PC-3 (cell line): ENCODE measurements at regions not wholly inside any gene's neighbourhood (a gene's known extent, or its start where the extent isn't known, plus 50 kb on each side); places are given as distances from the start of the nearest gene placed in this dataset.

ENCODE experiments used
- ATAC-seq: fragments of 200-7000 bp; cut with Tn5 transposase; 2 replicates; pipeline ENCODE4 v1.9.1; 2020; ENCODE audit warnings: mild to moderate bottlenecking, moderate library complexity
- BruUV-seq: library from RNA; stranded (reverse); fragments of 400-500 nt; replicated peaks from 2 replicates; lab custom pipeline; 2021; lab: Mats Ljungman, UMichigan
- CTCF ChIA-PET: fragments of 300-600 bp; sonication (Branson Sonifier 250); formaldehyde crosslinking; loops from one replicate; lab custom pipeline; 2022; ENCODE audit warnings: antibody characterized with exemption; lab: Charles Lee
- POLR2A ChIA-PET: fragments of 300-600 bp; sonication (Branson Sonifier 250); formaldehyde crosslinking; loops from one replicate; lab custom pipeline; 2022; ENCODE audit warnings: antibody characterized with exemption; ENCODE audit not compliant: unreplicated experiment; lab: Charles Lee
- DNase-seq: peaks from one replicate; pipeline ENCODE4 v3.0.0-alpha.2; 2015
- H2AFZ ChIP-seq: fragments of 300-600 bp; sonication (generic); 2 replicates; pipeline ENCODE4 v1.6.0; 2016; ENCODE audit warnings: antibody characterized with exemption, low read length
- H3F3A ChIP-seq: fragments of 300-600 bp; sonication (generic); one replicate; pipeline ENCODE4 v1.6.0; 2017; ENCODE audit warnings: antibody characterized with exemption, low read length, control low read depth, mild to moderate bottlenecking; ENCODE audit not compliant: unreplicated experiment
- H3K27ac ChIP-seq: fragments of 300-600 bp; sonication (generic); 2 replicates; pipeline ENCODE4 v1.5.1; 2016; ENCODE audit warnings: mild to moderate bottlenecking, low read length
- H3K27me3 ChIP-seq: fragments of 300-600 bp; sonication (generic); 2 replicates; pipeline ENCODE4 v1.6.1; 2016; ENCODE audit warnings: low read length, mixed read lengths
- H3K36me3 ChIP-seq: fragments of 300-600 bp; sonication (generic); 2 replicates; pipeline ENCODE4 v1.6.1; 2016; ENCODE audit warnings: low read depth, mixed run types, low read length, mixed read lengths
- H3K4me1 ChIP-seq: fragments of 300-600 bp; sonication (generic); 2 replicates; pipeline ENCODE4 v1.5.1; 2016; ENCODE audit warnings: low read length; ENCODE audit not compliant: insufficient read depth
- H3K4me2 ChIP-seq: fragments of 300-600 bp; sonication (generic); 2 replicates; pipeline ENCODE4 v1.6.0; 2016; ENCODE audit warnings: low read length
- H3K4me3 ChIP-seq: fragments of 300-600 bp; sonication (generic); 2 replicates; pipeline ENCODE4 v1.5.1; 2016; ENCODE audit warnings: mild to moderate bottlenecking, low read length, mixed read lengths
- H3K79me2 ChIP-seq: fragments of 300-600 bp; sonication (generic); 2 replicates; pipeline ENCODE4 v1.6.1; 2017; ENCODE audit warnings: low read length, mixed read lengths
- H3K9ac ChIP-seq: fragments of 300-600 bp; sonication (generic); 2 replicates; pipeline ENCODE4 v1.6.0; 2016; ENCODE audit warnings: mild to moderate bottlenecking, low read length
- H3K9me2 ChIP-seq: fragments of 300-600 bp; sonication (generic); replicated peaks from 2 replicates; pipeline ENCODE4 v1.6.1; 2016; ENCODE audit warnings: mixed run types, low read length, mixed read lengths
- H3K9me3 ChIP-seq: fragments of 300-600 bp; sonication (generic); 2 replicates; pipeline ENCODE4 v1.6.1; 2016; ENCODE audit warnings: low read length, mixed read lengths
- H4K20me1 ChIP-seq: fragments of 300-600 bp; sonication (generic); 2 replicates; pipeline ENCODE4 v1.6.1; 2016; ENCODE audit warnings: low read length, mixed read lengths
- EZH2 ChIP-seq: fragments of 300-600 bp; sonication (generic); IDR thresholded peaks from one replicate; pipeline ENCODE4 v1.6.1; 2017; ENCODE audit warnings: antibody characterized with exemption, mild to moderate bottlenecking, low read length; ENCODE audit not compliant: unreplicated experiment
- EZH2phosphoT487 ChIP-seq: fragments of 300-600 bp; sonication (generic); IDR thresholded peaks from 2 replicates; pipeline ENCODE4 v1.6.1; 2018; ENCODE audit warnings: mild to moderate bottlenecking, antibody characterized with exemption, low read length, borderline replicate concordance
- intact Hi-C: fragments of 100-400 bp; cut with micrococcal nuclease; formaldehyde crosslinking; loops from 2 replicates; pipeline ENCODE4 v1.9.0; 2023
- TF ChIP-seq, protein P1 (sequence below): fragments of 300-600 bp; sonication (generic); conservative IDR thresholded peaks from 2 replicates; pipeline ENCODE4 v1.5.1; 2017; ENCODE audit warnings: antibody characterized with exemption, low read depth, mild to moderate bottlenecking, low read length

GRCh38 chr4:146004730-146005129 lies 66.1 kb upstream of the ZNF827 start:
- Histone ChIP-seq H3K27me3 (no peaks in the 10 kb centered on the region), H3K4me1 (no peaks in the 10 kb centered on the region), H3K9me2 (no peaks in the 10 kb centered on the region), H3K9me3 (no peaks in the 10 kb centered on the region), H3K4me3 (no peak overlapping the region), H3F3A (no peaks in the 10 kb centered on the region), H3K9ac (no peak overlapping the region), H3K4me2 (no peak overlapping the region), H3K36me3 (no peaks in the 10 kb centered on the region), H3K27ac (no peak overlapping the region), H2AFZ (no peak overlapping the region), H4K20me1 (no peaks in the 10 kb centered on the region), H3K79me2 (no peaks in the 10 kb centered on the region)
- intact Hi-C loops: no loop called here
- ATAC-seq: no peak
- no peak for TF ChIP-seq EZH2
- TF ChIP-seq, protein P1, sequence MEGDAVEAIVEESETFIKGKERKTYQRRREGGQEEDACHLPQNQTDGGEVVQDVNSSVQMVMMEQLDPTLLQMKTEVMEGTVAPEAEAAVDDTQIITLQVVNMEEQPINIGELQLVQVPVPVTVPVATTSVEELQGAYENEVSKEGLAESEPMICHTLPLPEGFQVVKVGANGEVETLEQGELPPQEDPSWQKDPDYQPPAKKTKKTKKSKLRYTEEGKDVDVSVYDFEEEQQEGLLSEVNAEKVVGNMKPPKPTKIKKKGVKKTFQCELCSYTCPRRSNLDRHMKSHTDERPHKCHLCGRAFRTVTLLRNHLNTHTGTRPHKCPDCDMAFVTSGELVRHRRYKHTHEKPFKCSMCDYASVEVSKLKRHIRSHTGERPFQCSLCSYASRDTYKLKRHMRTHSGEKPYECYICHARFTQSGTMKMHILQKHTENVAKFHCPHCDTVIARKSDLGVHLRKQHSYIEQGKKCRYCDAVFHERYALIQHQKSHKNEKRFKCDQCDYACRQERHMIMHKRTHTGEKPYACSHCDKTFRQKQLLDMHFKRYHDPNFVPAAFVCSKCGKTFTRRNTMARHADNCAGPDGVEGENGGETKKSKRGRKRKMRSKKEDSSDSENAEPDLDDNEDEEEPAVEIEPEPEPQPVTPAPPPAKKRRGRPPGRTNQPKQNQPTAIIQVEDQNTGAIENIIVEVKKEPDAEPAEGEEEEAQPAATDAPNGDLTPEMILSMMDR: no peak
- TF ChIP-seq EZH2phosphoT487: no peak
- ChIA-PET CTCF (no interaction called here), POLR2A (no interaction called here)
- BruUV-seq: no TSS peak
- no peak for DNase-seq

GRCh38 chr4:145988628-145989027 lies 50.0 kb upstream of the ZNF827 start:
- no peak overlapping the region for H3K4me3 ChIP-seq
- H3K9me2 ChIP-seq: no peaks in the 10 kb centered on the region
- no peaks in the 10 kb centered on the region for H3F3A ChIP-seq
- no peaks in the 10 kb centered on the region for H3K36me3 ChIP-seq
- H4K20me1 ChIP-seq: no peaks in the 10 kb centered on the region
- H3K79me2 ChIP-seq: no peaks in the 10 kb centered on the region
- no peak for DNase-seq
- intact Hi-C loops: no loop called here
- ChIA-PET CTCF (no interaction called here), POLR2A (no interaction called here)
- H3K4me2 ChIP-seq: no peak overlapping the region
- no TSS peak for BruUV-seq
- no peaks in the 10 kb centered on the region for H3K9me3 ChIP-seq
- H2AFZ ChIP-seq: no peak overlapping the region
- no peak for ATAC-seq
- H3K27me3 ChIP-seq: peaks cover 27% of the 10 kb centered on the region; the same call in 1 of the 2 replicates
- TF ChIP-seq EZH2 (no peak), EZH2phosphoT487 (no peak)
- TF ChIP-seq, protein P1: no peak
- no peaks in the 10 kb centered on the region for H3K4me1 ChIP-seq
- H3K27ac ChIP-seq: no peak overlapping the region
- no peak overlapping the region for H3K9ac ChIP-seq
